WTC11 (cell line): ENCODE measurements at regions not wholly inside any gene's neighbourhood (a gene's known extent, or its start where the extent isn't known, plus 50 kb on each side); places are given as distances from the start of the nearest gene placed in this dataset.

ENCODE experiments used
- AR ChIP-seq: fragments of 250-450 bp; sonication (Bioruptor Pico); IDR thresholded peaks from 2 replicates; pipeline ENCODE4 v1.9.0; 2021; ENCODE audit warnings: mild to moderate bottlenecking
- CTCF ChIP-seq: fragments of 200-600 bp; IDR thresholded peaks from 2 replicates; pipeline ENCODE4 v1.8.0; 2022; ENCODE audit warnings: antibody characterized with exemption
- FOXK1 ChIP-seq: sonication (generic); formaldehyde crosslinking; IDR thresholded peaks from 2 replicates; pipeline ENCODE4 v1.8.0; 2022; ENCODE audit warnings: mild to moderate bottlenecking, moderate library complexity, missing genetic modification reagents
- IRF1 ChIP-seq: sonication (generic); formaldehyde crosslinking; IDR thresholded peaks from 2 replicates; pipeline ENCODE4 v1.8.0; 2023; ENCODE audit warnings: missing genetic modification reagents
- KAT7 ChIP-seq: sonication (generic); formaldehyde crosslinking; IDR thresholded peaks from 2 replicates; pipeline ENCODE4 v1.8.1; 2023; ENCODE audit warnings: missing genetic modification reagents, mild to moderate bottlenecking, borderline replicate concordance
- MAX ChIP-seq: sonication (generic); formaldehyde crosslinking; IDR thresholded peaks from 2 replicates; pipeline ENCODE4 v1.8.0; 2022; ENCODE audit warnings: mild to moderate bottlenecking, missing genetic modification reagents
- NFE2L1 ChIP-seq: sonication (generic); formaldehyde crosslinking; IDR thresholded peaks from 2 replicates; pipeline ENCODE4 v1.8.1; 2023; ENCODE audit warnings: missing genetic modification reagents
- SMAD4 ChIP-seq: sonication (generic); formaldehyde crosslinking; IDR thresholded peaks from 2 replicates; pipeline ENCODE4 v1.8.0; 2022; ENCODE audit warnings: mild to moderate bottlenecking, missing genetic modification reagents
- SP1 ChIP-seq: sonication (generic); formaldehyde crosslinking; conservative IDR thresholded peaks from 2 replicates; pipeline ENCODE4 v1.8.1; 2022; ENCODE audit warnings: missing genetic modification reagents
- TEAD4 ChIP-seq: sonication (generic); formaldehyde crosslinking; IDR thresholded peaks from 2 replicates; pipeline ENCODE4 v1.8.0; 2022; ENCODE audit warnings: mild to moderate bottlenecking, missing genetic modification reagents
- ZBTB43 ChIP-seq: sonication (generic); formaldehyde crosslinking; IDR thresholded peaks from 2 replicates; pipeline ENCODE4 v1.8.1; 2023; ENCODE audit warnings: mild to moderate bottlenecking, missing genetic modification reagents
- ZNF532 ChIP-seq: fragments of 250-450 bp; sonication (Bioruptor Pico); IDR thresholded peaks from 2 replicates; pipeline ENCODE4 v1.9.0; 2021; ENCODE audit warnings: mild to moderate bottlenecking, borderline replicate concordance

- no peak for TF ChIP-seq AR (CRISPR knock-in tag)
- no peak for TF ChIP-seq KAT7 (CRISPR knock-in tag)
- TF ChIP-seq CTCF, result no peak
- TF ChIP-seq TEAD4 (CRISPR knock-in tag), result no peak
- no peak for TF ChIP-seq NFE2L1
- no peak for TF ChIP-seq SMAD4
- no peak for TF ChIP-seq MAX (CRISPR knock-in tag)
- no peak for TF ChIP-seq IRF1 (CRISPR knock-in tag)
- no peak for TF ChIP-seq ZNF532 (CRISPR knock-in tag)
- TF ChIP-seq ZBTB43 (CRISPR knock-in tag), result no peak
- TF ChIP-seq FOXK1 (CRISPR knock-in tag), result no peak
- no peak for TF ChIP-seq SP1 (CRISPR knock-in tag)
Measured at GRCh38 chr14:106203438-106203837, 677.1 kb downstream of the TMEM121 start.
